GM19240 (cell line): ENCODE measurements at regions not wholly inside any gene's neighbourhood (a gene's known extent, or its start where the extent isn't known, plus 50 kb on each side); places are given as distances from the start of the nearest gene placed in this dataset.

Experiments
- DNase-seq: peaks from one replicate; pipeline ENCODE4 v3.0.0; 2011; ENCODE audit warnings: low spot score; ENCODE audit not compliant: insufficient read length

GRCh38 chr12:42767326-42767954 is 177.9 kb upstream of the PRICKLE1 start:
- DNase-seq = no peak

GRCh38 chr12:42766754-42767153 is 177.2 kb upstream of the PRICKLE1 start:
- no peak for DNase-seq

GRCh38 chr12:42766026-42766425 is 176.5 kb upstream of the PRICKLE1 start:
- no peak for DNase-seq

DNA sequence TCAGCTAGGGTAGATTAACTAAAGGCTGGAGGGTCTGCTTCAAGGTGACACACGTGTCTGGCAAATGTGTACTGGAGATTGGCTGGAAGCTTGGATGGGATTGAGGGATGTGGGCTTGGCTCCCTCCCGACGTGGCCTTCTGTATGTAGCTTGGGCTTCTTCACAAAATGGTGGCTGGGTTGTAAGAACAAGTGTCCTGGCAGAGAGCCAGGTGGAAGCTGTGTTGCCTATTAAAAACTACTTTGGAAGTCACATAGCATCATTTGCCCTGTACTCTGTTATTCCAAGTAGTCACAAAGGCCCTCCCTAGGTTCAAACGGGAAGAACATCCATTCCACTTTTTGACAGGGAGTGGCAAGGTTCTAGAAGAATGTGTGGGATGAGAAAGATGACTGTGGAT is 174.1 kb upstream of the PRICKLE1 start:
- no peak for DNase-seq

DNA sequence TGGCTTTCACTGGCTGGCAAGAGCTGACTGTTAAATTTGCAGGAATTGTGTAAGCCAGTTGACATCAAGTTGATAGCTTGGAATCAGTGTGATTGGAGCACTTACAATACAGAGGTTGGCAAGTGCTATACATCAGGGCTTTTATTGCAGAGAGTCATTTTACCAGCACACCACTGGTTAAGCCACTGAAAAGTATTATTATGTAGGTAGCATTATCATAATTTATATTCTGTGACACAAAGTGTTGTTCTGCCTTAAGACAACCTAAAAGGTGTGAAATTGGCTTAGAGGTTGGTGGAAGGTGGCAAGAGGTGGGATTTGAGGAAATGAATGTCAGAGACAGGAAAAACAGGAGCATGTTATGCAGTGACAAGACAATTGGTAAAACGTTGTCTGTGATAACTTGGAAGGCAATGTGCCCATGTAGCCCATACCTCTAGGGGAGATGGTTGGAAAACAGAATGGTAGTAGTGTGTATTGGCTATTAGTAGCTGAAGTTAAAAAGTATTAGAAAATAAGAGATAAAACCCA is 172.9 kb upstream of the PRICKLE1 start:
- no peak for DNase-seq

DNA sequence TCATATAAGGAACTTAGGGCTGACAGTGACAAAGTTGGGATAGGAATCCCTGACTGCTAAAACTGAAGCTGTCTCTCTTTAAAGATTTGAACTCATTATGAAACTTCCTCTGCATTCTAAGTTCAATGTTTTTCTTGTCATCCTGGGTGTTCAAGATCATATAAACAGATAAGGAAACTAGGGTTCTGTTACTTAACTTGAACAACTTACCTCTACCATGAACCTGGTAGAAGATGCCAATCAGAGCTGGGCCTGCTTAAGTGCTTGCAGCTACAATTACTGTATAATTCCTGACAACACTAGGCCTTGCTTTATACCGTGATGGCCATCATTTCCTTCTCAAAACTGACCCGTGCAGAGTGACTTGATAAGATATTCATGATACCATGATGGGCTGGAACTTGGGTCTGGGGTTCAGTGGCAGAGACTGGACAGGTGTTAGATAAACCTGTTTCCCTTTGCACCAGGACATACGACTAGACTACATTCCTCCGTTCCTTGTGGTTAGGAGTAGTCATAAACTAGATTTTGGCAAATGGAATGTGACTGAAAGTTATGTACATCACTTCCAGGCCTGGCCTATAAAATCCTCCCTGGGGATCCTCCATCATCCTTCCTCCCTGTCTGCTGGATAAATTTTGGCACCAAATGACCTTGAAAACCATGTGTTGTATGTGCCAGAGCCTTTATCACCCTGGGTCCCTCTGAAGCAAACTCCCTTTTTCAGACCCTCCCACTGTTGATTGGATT is 172.2 kb upstream of the PRICKLE1 start:
- DNase-seq = no peak

DNA sequence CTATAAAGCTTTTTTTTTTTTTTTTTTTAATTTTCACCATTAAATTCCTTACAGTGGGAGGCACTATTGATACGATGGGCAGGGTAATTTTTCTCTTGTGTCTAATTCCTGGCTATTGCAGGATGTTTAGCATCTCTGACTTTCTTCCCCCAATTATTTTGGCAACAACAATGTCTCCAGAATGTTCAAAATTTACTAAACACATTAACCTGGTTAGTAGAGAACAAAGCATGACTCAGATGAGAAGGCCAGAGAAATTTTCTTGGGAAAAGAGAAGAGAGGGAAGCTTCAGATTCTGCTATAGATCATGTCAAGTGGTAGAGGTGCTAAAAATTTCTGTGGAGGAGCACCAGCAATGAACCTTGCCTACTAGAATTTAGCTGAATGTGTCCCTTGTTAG is 171.5 kb upstream of the PRICKLE1 start:
- DNase-seq = no peak

DNA sequence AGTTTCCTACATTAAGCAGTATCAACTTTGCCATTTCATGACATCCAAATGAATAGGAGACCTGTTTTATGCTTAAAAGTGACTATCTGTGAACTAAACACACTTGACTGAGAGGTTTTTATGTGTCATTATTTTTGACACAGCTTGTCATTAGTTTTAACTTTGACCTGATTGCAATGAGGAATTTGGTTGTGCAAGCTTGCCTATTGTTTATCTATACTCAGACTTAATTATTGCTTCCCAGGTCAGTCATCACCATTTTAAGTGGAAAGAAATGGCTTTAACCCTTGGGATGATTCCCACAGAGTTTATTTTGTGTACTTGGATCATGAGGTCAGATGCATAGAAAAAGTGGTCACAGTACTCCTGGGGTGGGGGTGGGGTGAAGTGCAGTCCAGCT is 171.0 kb upstream of the PRICKLE1 start:
- DNase-seq = no peak

DNA sequence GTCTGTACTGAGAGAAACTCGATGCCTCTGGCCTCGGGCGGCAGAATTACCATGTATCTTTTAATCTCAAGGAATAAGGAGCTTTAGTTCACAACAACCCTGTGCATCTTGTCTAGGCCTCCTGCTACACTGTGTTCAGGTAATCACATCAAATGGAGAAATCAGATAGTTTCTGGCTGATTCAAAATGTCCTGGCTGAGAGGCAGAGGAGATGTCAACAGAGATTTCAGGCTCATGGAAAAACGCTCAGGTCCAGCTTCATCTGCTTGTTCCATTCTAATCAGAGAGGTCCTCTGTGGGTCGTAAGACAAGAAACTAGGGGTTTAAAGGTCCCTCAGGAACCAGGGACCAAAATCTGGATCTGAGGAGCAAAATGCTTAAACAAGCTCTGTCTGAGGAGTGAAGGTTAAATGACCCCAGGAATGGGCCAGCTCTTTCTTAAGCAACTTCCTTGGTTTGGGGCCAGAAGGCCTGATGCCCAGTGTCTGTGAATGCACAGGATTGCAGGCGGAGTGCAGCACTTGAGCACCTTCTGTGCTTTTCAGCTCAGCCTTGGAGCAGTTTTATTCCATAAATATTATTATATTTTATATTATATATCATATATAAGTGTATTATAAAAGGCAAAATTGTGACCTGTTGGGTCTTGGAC is 170.2 kb upstream of the PRICKLE1 start:
- no peak for DNase-seq

DNA sequence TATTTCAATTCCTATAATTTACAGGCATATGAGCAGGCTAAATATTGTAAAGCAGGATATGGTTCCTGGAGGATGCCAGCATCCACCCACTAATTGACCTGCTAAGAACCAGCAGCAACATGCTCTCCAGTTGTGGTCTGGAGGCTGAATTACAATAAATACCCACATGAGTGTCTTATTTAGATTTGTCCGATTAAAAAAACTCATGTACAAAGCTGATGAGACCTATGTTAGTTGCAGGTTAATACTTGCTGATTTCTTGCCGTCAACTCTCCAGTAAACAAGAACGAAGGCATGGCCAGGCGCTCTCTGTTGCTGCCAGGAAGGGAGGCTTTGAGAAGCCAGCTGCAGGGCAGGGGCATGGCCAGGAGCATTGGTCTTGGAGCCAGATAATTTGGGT is 169.3 kb upstream of the PRICKLE1 start:
- no peak for DNase-seq

DNA sequence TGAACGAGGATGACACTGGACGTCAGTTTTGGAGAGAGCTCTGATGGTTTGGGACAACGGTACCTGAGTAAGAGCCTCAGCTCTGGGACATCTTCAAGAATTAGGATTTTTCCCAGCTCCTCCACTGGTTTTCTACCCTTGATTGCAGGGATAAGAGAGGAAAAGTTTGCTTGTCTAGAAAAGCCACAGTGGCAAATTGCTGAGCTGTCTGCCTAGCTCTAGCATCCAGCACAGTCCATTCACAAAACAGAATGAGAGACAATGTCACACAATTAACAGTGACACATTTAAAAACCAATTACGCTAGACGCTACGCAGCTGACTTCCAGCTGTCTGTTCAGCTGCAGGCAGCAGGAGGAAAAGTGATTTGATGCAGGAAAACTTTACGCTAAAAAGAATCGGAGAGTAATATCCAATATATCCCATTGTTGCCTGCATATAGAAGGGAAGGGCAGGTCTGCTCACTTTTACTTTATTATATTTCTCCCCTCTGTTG is 168.1 kb upstream of the PRICKLE1 start:
- DNase-seq = no peak

DNA sequence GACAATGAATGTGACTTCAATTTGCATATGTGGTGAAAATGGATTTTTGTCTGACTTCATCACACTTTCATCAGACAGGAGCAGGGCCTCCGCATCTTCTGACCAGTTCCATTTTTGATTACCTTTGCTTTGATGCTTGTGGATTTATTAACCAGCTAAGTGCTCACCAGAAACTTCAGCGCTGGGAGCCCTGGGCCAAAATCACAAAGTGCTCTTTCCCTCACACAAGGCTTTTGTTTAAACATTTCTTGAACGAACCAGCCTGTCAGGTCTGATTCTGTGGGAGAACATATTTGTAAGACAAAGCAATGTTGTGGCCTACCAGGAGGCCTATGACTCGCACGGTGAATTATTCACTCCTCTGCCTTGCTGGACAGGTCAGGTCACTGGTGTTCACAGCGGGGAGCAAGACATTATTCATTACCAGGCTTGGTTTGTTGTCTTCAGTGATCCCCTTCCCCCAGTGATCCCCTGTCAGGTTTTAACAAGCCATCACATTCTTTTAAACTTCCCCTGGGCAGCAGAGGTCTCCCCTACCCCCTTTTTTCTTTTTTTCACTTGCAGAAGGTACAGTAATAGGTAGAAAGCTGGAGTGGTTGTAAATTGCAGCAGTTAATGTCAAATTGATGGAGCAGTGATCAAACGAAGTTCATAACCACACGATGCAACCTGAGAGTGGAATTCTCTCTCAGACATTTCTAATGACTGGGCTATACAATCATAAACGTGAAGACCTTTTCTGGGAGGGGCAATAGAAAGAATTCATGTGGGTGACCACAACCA is 167.5 kb upstream of the PRICKLE1 start:
- DNase-seq = no peak

- no peak for DNase-seq
Observed at GRCh38 chr12:42750356-42750755, 160.8 kb upstream of the PRICKLE1 start.

DNA sequence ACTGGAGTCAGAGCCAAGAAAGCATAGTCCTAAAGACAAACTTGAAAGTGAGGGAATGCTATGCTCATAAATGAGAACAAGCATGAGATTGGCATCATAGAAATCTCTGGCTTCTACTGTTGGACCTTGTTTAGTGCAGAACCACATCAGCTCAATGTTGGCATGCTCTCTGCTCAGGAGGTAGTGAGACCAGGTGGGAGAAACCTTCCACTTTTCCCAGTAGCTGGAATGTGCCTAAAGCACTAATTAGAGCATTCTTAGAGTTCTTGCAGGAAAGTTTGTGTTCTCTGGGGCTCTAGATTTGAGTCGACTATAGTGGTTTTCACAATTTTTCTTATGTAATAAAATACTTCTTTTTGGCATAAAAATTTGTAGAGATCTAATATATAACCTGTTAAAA is 159.7 kb upstream of the PRICKLE1 start:
- no peak for DNase-seq

GRCh38 chr12:42744539-42745182 is 155.1 kb upstream of the PRICKLE1 start:
- no peak for DNase-seq

GRCh38 chr12:42742716-42743115 is 153.2 kb upstream of the PRICKLE1 start:
- no peak for DNase-seq

DNA sequence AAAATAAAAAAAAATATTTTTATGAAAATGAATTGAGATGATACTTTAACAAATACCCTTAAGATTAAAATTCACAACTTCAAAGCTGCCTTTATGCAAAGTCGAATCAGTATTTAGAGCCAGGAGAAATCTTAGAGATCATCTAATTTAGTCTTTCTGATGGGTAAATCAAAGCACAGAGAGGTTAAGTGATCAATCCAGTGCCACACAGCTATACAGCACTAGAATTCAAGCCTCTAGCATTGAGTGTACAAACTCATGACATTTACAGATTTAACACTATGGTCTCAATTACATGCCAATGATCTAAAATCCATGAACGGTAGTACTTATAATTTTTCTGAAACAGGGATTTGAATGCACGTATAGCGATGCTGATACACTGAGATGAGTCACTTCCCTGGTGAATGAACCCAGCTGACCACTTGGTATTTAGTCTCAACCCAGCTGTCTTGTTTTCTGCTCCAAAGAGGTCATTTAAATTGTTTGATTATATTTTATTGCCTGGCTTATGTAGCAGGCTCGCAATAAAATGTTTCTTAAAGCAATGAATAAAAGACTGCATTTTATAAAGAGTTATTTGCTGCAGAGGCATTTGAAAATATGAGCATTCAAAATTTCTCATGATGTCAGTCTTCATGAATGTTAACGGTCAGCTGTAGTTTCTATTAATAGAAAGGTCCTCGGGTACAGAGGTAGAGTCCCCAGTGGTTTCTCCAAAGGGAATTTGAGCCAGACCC is 152.4 kb upstream of the PRICKLE1 start:
- no peak for DNase-seq

DNA sequence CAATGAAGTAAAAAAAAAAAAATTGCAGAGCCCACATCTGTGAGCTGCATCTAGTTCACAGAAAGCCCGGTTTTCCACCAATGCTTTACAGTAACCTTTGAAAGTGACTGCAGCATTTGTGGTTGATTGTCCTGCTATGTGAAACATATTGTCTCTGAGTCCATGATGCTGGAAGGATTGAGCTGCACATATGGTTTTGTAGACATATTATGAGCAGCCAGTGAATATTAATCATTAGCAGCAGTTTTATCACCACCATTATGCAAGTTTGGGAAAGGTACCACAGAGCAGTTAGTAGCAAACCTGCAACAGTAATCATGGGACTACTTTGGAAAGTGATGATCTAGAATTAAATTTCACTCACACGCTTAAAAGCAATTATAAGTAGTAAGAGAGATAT is 151.5 kb upstream of the PRICKLE1 start:
- no peak for DNase-seq

- no peak for DNase-seq
Observed at GRCh38 chr12:42737398-42737797, 147.9 kb upstream of the PRICKLE1 start.

GRCh38 chr12:42735861-42736361 is 146.4 kb upstream of the PRICKLE1 start:
- DNase-seq = no peak
